Activated CD8-positive, alpha-beta T cell treated with anti-CD3 and anti-CD28 coated beads for 36 hours (primary cell): ENCODE measurements at regions not wholly inside any gene's neighbourhood (a gene's known extent, or its start where the extent isn't known, plus 50 kb on each side); places are given as distances from the start of the nearest gene placed in this dataset.

Experiments
- ATAC-seq: fragments of 200-7000 bp; cut with Tn5 transposase; one replicate; pipeline ENCODE4 v1.10.0; 2021; ENCODE audit warnings: mild to moderate bottlenecking, moderate library complexity
- CTCF ChIA-PET: fragments of 350-600 bp; sonication (Branson Sonifier 250); formaldehyde crosslinking; loops from one replicate; lab custom pipeline; 2021; ENCODE audit warnings: antibody characterized with exemption; lab: Charles Lee
- POLR2A ChIA-PET: fragments of 350-600 bp; sonication (Branson Sonifier 250); formaldehyde crosslinking; loops from one replicate; lab custom pipeline; 2021; ENCODE audit warnings: antibody characterized with exemption; lab: Charles Lee
- DNase-seq: peaks from one replicate; pipeline ENCODE4 v3.0.0-alpha.2; 2020
- H3K27ac Mint-ChIP-seq: one replicate; pipeline ENCODE4 v1.8.0; 2021; ENCODE audit warnings: mild to moderate bottlenecking, mixed read lengths
- H3K27me3 Mint-ChIP-seq: one replicate; pipeline ENCODE4 v1.8.0; 2021; ENCODE audit warnings: mixed read lengths
- H3K36me3 Mint-ChIP-seq: one replicate; pipeline ENCODE4 v1.8.0; 2021; ENCODE audit warnings: low read depth, mixed read lengths
- H3K4me1 Mint-ChIP-seq: one replicate; pipeline ENCODE4 v1.8.0; 2021; ENCODE audit warnings: low read depth, mixed read lengths
- H3K4me3 Mint-ChIP-seq: one replicate; pipeline ENCODE4 v1.8.0; 2021; ENCODE audit warnings: mild to moderate bottlenecking, moderate library complexity, mixed read lengths
- H3K9me3 Mint-ChIP-seq: one replicate; pipeline ENCODE4 v1.8.0; 2021; ENCODE audit warnings: mixed read lengths
- intact Hi-C: fragments of 100-400 bp; cut with micrococcal nuclease; formaldehyde crosslinking; loops from one replicate; pipeline ENCODE4 v1.10.0; 2022
- TF ChIP-seq, protein P1 (sequence below): fragments of 200-600 bp; IDR thresholded peaks from one replicate; pipeline ENCODE4 v1.8.0; 2022; ENCODE audit warnings: antibody characterized with exemption, mild to moderate bottlenecking

DNA sequence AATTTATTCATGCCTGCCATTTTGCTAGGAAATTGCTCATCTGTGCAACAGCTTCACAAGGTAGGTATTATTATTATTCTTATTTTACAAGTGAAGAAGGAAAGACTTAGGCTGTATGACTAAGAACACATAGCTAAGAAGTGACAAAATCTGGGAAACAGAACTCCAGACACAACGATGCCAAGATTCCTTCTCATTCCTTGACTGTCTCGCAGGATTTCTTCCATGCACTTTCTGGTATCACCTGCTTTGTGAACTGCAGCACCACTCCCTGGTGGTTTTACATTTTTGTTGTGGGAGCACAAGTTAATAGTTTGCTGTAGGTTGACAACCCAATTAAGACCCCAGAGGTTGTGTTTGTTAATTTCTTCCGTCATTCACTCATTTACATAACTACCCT lies 188.5 kb downstream of the LACC1 start:
- CTCF ChIA-PET, result no interaction called here
- no peak overlapping the region for H3K27ac Mint-ChIP-seq
- H3K4me3 Mint-ChIP-seq, result no peak overlapping the region
- no peaks in the 10 kb centered on the region for H3K36me3 Mint-ChIP-seq
- DNase-seq (no peak), ATAC-seq (no peak)
- no peaks in the 10 kb centered on the region for H3K4me1 Mint-ChIP-seq
- POLR2A ChIA-PET, result no interaction called here
- H3K9me3 Mint-ChIP-seq, result peaks cover 8% of the 10 kb centered on the region
- intact Hi-C loops, result no loop called here
- H3K27me3 Mint-ChIP-seq, result peaks cover 3% of the 10 kb centered on the region
- TF ChIP-seq, protein P1, sequence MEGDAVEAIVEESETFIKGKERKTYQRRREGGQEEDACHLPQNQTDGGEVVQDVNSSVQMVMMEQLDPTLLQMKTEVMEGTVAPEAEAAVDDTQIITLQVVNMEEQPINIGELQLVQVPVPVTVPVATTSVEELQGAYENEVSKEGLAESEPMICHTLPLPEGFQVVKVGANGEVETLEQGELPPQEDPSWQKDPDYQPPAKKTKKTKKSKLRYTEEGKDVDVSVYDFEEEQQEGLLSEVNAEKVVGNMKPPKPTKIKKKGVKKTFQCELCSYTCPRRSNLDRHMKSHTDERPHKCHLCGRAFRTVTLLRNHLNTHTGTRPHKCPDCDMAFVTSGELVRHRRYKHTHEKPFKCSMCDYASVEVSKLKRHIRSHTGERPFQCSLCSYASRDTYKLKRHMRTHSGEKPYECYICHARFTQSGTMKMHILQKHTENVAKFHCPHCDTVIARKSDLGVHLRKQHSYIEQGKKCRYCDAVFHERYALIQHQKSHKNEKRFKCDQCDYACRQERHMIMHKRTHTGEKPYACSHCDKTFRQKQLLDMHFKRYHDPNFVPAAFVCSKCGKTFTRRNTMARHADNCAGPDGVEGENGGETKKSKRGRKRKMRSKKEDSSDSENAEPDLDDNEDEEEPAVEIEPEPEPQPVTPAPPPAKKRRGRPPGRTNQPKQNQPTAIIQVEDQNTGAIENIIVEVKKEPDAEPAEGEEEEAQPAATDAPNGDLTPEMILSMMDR, result no peak

DNA sequence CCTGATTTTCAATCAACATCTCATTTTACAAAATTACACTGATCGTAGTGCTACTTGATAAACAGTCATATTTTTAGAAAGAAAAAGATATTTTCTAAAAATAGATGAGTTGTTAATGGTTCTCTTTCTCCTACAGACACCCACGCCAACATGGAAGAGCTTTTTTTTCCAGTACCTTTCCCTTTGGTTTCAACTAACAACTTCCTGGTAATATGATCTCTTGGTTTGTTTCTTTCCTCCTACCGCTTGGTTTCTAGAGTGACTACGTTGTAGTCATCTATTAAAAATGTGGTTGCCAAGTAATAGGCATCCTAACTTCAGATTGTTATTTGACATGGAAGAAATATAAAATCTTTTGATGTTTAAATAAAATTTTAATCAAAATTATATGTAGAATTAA lies 189.0 kb downstream of the LACC1 start:
- H3K36me3 Mint-ChIP-seq, result no peaks in the 10 kb centered on the region
- no peak overlapping the region for H3K27ac Mint-ChIP-seq
- intact Hi-C loops, result no loop called here

DNA sequence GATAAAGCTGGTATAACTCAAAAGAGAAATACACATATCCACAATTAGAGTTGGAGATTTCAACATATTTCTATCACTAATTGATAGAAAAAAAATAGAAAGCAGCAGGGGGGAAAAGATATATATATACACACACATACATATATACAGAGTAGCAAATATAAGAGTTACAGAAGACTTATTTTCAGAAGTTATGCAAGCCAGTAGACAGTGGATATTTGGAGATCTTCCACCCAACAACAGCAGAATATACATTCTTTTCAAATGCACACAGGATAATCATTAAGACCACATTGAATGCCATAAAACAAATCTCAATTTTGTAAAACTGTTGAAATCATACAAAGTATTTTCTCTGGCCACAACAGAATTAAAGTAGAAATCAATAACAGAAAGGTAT lies 192.8 kb downstream of the LACC1 start:
- no peak for ATAC-seq
- ChIA-PET CTCF (no interaction called here), POLR2A (no interaction called here)
- no peak for DNase-seq
- H3K27me3 Mint-ChIP-seq, result no peaks in the 10 kb centered on the region
- TF ChIP-seq, protein P1, result no peak
- H3K36me3 Mint-ChIP-seq, result no peaks in the 10 kb centered on the region
- intact Hi-C loops, result no loop called here
- H3K27ac Mint-ChIP-seq, result no peak overlapping the region
- peaks cover 8% of the 10 kb centered on the region for H3K9me3 Mint-ChIP-seq
- H3K4me1 Mint-ChIP-seq, result no peaks in the 10 kb centered on the region
- H3K4me3 Mint-ChIP-seq, result no peak overlapping the region

More for the DNA sequence above, 189.0 kb downstream of the LACC1 start:
- H3K27me3 Mint-ChIP-seq, result peaks cover 3% of the 10 kb centered on the region
- POLR2A ChIA-PET, result no interaction called here
- no peak for DNase-seq
- CTCF ChIA-PET, result interaction anchor here (1.6 kb wide), 1 partner anchor 402 kb away, joined by 3 read pairs; no protein-coding TSS in a partner anchor
- H3K9me3 Mint-ChIP-seq, result peaks cover 8% of the 10 kb centered on the region
- H3K4me1 Mint-ChIP-seq, result no peaks in the 10 kb centered on the region
- H3K4me3 Mint-ChIP-seq, result no peak overlapping the region
- ATAC-seq, result no peak
- TF ChIP-seq, protein P1, result no peak

DNA sequence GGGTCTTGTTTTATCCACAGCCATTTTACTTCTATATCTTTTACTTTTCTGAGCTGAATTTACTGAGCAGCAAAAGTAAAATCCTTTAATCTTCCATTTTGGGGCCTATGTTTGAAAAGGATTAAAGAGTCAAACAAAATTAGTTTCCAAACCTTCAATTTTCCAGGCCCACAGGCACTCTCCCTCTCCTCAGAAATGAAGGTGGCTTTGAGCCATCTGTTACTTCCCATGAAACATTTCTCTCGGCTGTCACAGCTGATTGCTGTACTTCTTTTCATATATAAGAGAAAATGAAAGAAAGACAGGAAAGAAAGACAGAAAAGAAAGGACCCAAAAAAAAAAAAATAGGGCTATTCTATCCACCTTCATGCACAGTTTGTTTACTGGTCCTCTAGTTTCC lies 194.9 kb downstream of the LACC1 start:
- no peaks in the 10 kb centered on the region for H3K4me1 Mint-ChIP-seq
- no peak overlapping the region for H3K27ac Mint-ChIP-seq
- intact Hi-C loops, result no loop called here
- no peak overlapping the region for H3K4me3 Mint-ChIP-seq
- ChIA-PET CTCF (interaction anchor here (0.6 kb wide), 1 partner anchor 1295 kb away, joined by 3 read pairs; no protein-coding TSS in a partner anchor), POLR2A (no interaction called here)
- no peaks in the 10 kb centered on the region for H3K27me3 Mint-ChIP-seq
- no peaks in the 10 kb centered on the region for H3K36me3 Mint-ChIP-seq
- peaks cover 8% of the 10 kb centered on the region for H3K9me3 Mint-ChIP-seq
- TF ChIP-seq, protein P1, result no peak
- DNase-seq, result no peak
- no peak for ATAC-seq

DNA sequence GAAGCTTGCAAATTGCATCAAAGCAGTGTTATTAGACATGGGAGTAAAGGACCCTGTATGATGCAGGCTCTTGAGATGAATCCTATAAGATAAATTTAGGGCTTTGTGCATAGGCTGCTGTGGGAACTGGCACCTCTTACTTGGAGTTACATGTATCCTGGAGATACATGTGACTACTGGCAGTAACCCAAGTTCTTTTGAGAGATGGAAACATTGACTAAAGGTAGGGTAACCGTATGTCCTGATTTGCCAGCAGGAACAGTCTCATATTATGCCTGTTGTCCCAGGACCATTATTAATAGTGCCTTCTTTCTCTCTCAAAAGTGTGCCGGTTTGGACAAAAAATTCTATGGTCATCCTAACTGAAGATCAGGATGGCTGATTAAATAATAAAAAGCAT lies 195.4 kb downstream of the LACC1 start:
- ChIA-PET POLR2A (no interaction called here), CTCF (interaction anchor here (0.6 kb wide), 1 partner anchor 1294 kb away, joined by 3 read pairs; no protein-coding TSS in a partner anchor)
- H3K4me1 Mint-ChIP-seq, result no peaks in the 10 kb centered on the region
- H3K4me3 Mint-ChIP-seq, result no peak overlapping the region
- H3K36me3 Mint-ChIP-seq, result no peaks in the 10 kb centered on the region
- H3K27ac Mint-ChIP-seq, result no peak overlapping the region
- TF ChIP-seq, protein P1, result no peak
- H3K9me3 Mint-ChIP-seq, result peaks cover 8% of the 10 kb centered on the region
- DNase-seq (no peak), ATAC-seq (no peak)
- intact Hi-C loops, result no loop called here
- H3K27me3 Mint-ChIP-seq, result no peaks in the 10 kb centered on the region
